Fibroblast of lung (primary cell): ENCODE measurements at regions not wholly inside any gene's neighbourhood (a gene's known extent, or its start where the extent isn't known, plus 50 kb on each side); places are given as distances from the start of the nearest gene placed in this dataset.

Experiments used
- DNase-seq, 2 donors: peaks; one replicate each; pipeline versions ENCODE4 v3.0.0 to v3.0.0-alpha.2; 2010; ENCODE audit warnings: low read depth in 2 of 2
- H2AFZ ChIP-seq: 2 replicates; pipeline ENCODE4 v1.5.1; 2012; ENCODE audit warnings: low read length, control low read depth, inconsistent platforms
- H3K27ac ChIP-seq: 2 replicates; pipeline ENCODE4 v1.5.1; 2011; ENCODE audit warnings: low read length, control low read depth; ENCODE audit not compliant: insufficient read depth
- H3K27me3 ChIP-seq: 2 replicates; pipeline ENCODE4 v1.5.1; 2011; ENCODE audit warnings: mild to moderate bottlenecking, low read length; ENCODE audit not compliant: control insufficient read depth, insufficient read depth
- H3K36me3 ChIP-seq: 2 replicates; pipeline ENCODE4 v1.5.1; 2011; ENCODE audit warnings: low read length; ENCODE audit not compliant: control insufficient read depth, insufficient read depth
- H3K4me1 ChIP-seq: 2 replicates; pipeline ENCODE4 v1.5.1; 2011; ENCODE audit warnings: low read length; ENCODE audit not compliant: control insufficient read depth, insufficient read depth; ENCODE audit errors: extremely low read depth
- H3K4me2 ChIP-seq: 2 replicates; pipeline ENCODE4 v1.5.1; 2011; ENCODE audit warnings: low read length, control low read depth; ENCODE audit not compliant: insufficient read depth; ENCODE audit errors: extremely low read depth
- H3K4me3 ChIP-seq, 4 experiments: fragments of 200-600 bp in 1 of 4; sonication (generic) in 1 of 4; replicated peaks in 1 of 4; 2 replicates each; pipeline ENCODE4 v1.5.1; 2011 to 2016; ENCODE audit warnings: low read length in 4 of 4, low read depth in 3 of 4, mild to moderate bottlenecking in 3 of 4, control low read depth in 2 of 4, inconsistent platforms in 1 of 4, mixed read lengths in 1 of 4; ENCODE audit not compliant: insufficient read depth in 1 of 4; ENCODE audit errors: control extremely low read depth in 1 of 4
- H3K79me2 ChIP-seq: 2 replicates; pipeline ENCODE4 v1.5.1; 2012; ENCODE audit warnings: mild to moderate bottlenecking, low read length, inconsistent platforms; ENCODE audit not compliant: control insufficient read depth, insufficient read depth
- H3K9ac ChIP-seq: 2 replicates; pipeline ENCODE4 v1.5.1; 2011; ENCODE audit warnings: mild to moderate bottlenecking, low read length, control low read depth; ENCODE audit not compliant: insufficient read depth
- H3K9me3 ChIP-seq: 2 replicates; pipeline ENCODE4 v1.5.1; 2012; ENCODE audit warnings: low read depth, low read length; ENCODE audit not compliant: control insufficient read depth, insufficient read depth
- H4K20me1 ChIP-seq: 2 replicates; pipeline ENCODE4 v1.5.1; 2011; ENCODE audit warnings: low read length; ENCODE audit not compliant: control insufficient read depth, insufficient read depth; ENCODE audit errors: extremely low read depth
- EZH2 ChIP-seq: IDR thresholded peaks from 2 replicates; pipeline ENCODE4 v1.5.1; 2012; ENCODE audit warnings: low read length, control low read depth, mild to moderate bottlenecking; ENCODE audit errors: missing control alignments
- TF ChIP-seq, protein P1 (sequence below), 2 donors: IDR thresholded peaks in 1 of 2; conservative IDR thresholded peaks in 1 of 2; 1 replicate in 1 of 2; 2 replicates in 1 of 2; pipeline ENCODE4 v1.5.1; 2011 to 2012; ENCODE audit warnings: low read length in 2 of 2, control low read depth in 1 of 2, inconsistent platforms in 1 of 2, low read depth in 1 of 2, mild to moderate bottlenecking in 1 of 2

DNA sequence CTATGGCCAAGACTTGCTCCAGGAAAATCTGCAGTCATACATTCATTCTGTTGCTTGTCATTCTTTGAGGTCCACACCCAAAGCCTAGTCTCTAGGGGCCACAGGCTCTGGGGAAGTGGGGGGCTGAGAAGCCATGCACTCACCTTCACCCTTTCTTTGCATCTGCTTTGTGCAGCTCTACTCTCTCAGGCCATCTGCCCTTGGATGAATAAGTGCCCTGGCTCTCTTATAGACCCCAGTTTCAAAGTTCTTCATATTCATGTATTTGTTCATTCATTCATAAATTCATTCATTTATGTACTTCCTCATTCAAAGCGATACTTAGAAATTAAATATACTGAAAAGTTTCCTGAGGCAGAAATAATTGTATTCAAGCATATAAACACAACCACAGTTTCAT is 130.3 kb upstream of the FAM98A start:
- H3K9me3 ChIP-seq, result no peaks in the 10 kb centered on the region
- H3K4me2 ChIP-seq, result no peak overlapping the region
- no peaks in the 10 kb centered on the region for H3K27me3 ChIP-seq
- H3K79me2 ChIP-seq, result no peaks in the 10 kb centered on the region
- H4K20me1 ChIP-seq, result no peaks in the 10 kb centered on the region
- H3K36me3 ChIP-seq, result no peaks in the 10 kb centered on the region
- H3K9ac ChIP-seq, result no peak overlapping the region
- no peak overlapping the region for H3K27ac ChIP-seq
- H3K4me3 ChIP-seq, result no peak overlapping the region
- no peak for DNase-seq
- no peaks in the 10 kb centered on the region for H3K4me1 ChIP-seq
- no peak overlapping the region for H2AFZ ChIP-seq
- TF ChIP-seq, protein P1, sequence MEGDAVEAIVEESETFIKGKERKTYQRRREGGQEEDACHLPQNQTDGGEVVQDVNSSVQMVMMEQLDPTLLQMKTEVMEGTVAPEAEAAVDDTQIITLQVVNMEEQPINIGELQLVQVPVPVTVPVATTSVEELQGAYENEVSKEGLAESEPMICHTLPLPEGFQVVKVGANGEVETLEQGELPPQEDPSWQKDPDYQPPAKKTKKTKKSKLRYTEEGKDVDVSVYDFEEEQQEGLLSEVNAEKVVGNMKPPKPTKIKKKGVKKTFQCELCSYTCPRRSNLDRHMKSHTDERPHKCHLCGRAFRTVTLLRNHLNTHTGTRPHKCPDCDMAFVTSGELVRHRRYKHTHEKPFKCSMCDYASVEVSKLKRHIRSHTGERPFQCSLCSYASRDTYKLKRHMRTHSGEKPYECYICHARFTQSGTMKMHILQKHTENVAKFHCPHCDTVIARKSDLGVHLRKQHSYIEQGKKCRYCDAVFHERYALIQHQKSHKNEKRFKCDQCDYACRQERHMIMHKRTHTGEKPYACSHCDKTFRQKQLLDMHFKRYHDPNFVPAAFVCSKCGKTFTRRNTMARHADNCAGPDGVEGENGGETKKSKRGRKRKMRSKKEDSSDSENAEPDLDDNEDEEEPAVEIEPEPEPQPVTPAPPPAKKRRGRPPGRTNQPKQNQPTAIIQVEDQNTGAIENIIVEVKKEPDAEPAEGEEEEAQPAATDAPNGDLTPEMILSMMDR (conservative IDR thresholded peaks at IDR 0.05 in 1 of 2, IDR thresholded peaks at IDR 0.05 in 1 of 2; ENCODE audit: low read depth in 1 of 2, low read length in 2 of 2), result no peak
- no peak for TF ChIP-seq EZH2

DNA sequence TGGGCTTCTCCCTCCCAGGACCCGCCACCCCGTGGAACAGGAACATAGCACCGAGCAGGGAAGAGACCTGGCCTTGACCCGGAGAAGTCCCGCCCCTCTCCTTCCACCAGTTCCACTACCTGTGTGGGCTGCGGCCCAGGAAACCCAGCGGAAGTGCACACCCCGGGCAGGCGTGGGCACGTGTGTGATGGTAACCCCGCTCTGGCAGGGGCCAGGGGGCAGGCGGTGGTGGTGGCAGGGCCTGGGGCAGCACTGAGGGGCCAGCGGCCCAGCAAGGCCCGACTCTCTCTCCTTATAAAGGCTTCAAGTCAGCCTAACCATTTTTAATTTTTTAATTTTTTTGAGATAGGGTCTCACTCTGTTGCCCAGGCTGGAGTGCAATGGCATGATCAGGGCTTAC is 129.0 kb upstream of the FAM98A start:
- Histone ChIP-seq H4K20me1 (no peaks in the 10 kb centered on the region), H3K9ac (no peak overlapping the region), H3K4me3 (no peak overlapping the region), H3K79me2 (no peaks in the 10 kb centered on the region), H3K9me3 (no peaks in the 10 kb centered on the region), H2AFZ (no peak overlapping the region), H3K4me2 (no peak overlapping the region), H3K27ac (no peak overlapping the region), H3K27me3 (no peaks in the 10 kb centered on the region), H3K36me3 (no peaks in the 10 kb centered on the region), H3K4me1 (no peaks in the 10 kb centered on the region)
- no peak for TF ChIP-seq EZH2
- TF ChIP-seq, protein P1 (conservative IDR thresholded peaks at IDR 0.05 in 1 of 2, IDR thresholded peaks at IDR 0.05 in 1 of 2; ENCODE audit: low read depth in 1 of 2, low read length in 2 of 2), result no peak
- DNase-seq, result no peak

DNA sequence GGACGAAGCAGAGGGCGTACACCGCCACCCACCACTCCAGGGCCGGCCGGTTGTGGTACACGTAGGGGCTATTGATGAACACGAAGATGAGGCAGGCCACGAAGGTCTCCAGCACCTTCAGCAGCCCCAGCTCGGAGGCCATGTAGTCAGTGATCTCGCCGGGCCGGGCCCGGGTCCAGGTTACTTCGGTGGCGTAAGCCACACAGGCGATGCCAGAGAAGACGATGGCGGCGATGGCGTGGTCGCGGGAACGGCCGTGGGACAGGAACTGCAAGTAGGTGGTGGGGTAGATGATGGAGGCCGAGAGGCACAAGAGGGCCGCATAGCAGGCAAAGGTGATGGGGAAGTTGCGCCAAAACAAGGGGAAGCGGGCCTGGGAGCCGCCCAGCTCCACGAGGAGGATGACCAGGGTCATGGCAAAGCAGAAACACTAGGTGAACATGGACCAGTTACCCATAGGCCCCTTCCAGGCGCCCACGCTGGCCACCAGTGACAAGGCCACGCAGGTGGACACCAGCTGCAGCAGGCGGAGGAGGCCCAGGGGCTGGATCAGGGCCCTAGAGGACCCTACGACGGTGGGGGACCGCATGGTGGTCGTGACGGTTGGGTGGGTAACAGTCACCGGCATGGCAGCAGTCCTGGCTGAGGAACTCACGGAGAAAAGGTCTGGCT is 128.4 kb upstream of the FAM98A start:
- no peak overlapping the region for H3K27ac ChIP-seq
- no peaks in the 10 kb centered on the region for H3K9me3 ChIP-seq
- no peak overlapping the region for H3K4me2 ChIP-seq
- no peak overlapping the region for H3K9ac ChIP-seq
- H3K36me3 ChIP-seq, result no peaks in the 10 kb centered on the region
- no peaks in the 10 kb centered on the region for H3K27me3 ChIP-seq
- no peak overlapping the region for H2AFZ ChIP-seq
- no peaks in the 10 kb centered on the region for H3K4me1 ChIP-seq
- H3K79me2 ChIP-seq, result no peaks in the 10 kb centered on the region
- no peak overlapping the region for H3K4me3 ChIP-seq
- no peaks in the 10 kb centered on the region for H4K20me1 ChIP-seq
- no peak for TF ChIP-seq EZH2
- TF ChIP-seq, protein P1 (conservative IDR thresholded peaks at IDR 0.05 in 1 of 2, IDR thresholded peaks at IDR 0.05 in 1 of 2; ENCODE audit: low read depth in 1 of 2, low read length in 2 of 2), result no peak
- no peak for DNase-seq
